SJCRH30 (cell line): ENCODE measurements at regions not wholly inside any gene's neighbourhood (a gene's known extent, or its start where the extent isn't known, plus 50 kb on each side); places are given as distances from the start of the nearest gene placed in this dataset.
"Not testable (repeated sequence)": the region's sequence is repeated elsewhere in the genome, so short reads cannot be mapped to it uniquely, and the experiment has no call there.

Experiments used
- DNase-seq, 2 experiments: peaks; one replicate each; pipeline ENCODE4 v3.0.0-alpha.2; 2015 to 2020
- H3K27ac ChIP-seq: fragments of 250-450 bp; sonication (Bioruptor Pico); 2 replicates; pipeline ENCODE4 v1.5.1; 2020; ENCODE audit warnings: mild to moderate bottlenecking, moderate library complexity
- H3K27me3 ChIP-seq: fragments of 250-450 bp; sonication (Bioruptor Pico); 2 replicates; pipeline ENCODE4 v1.5.1; 2020; ENCODE audit warnings: mild to moderate bottlenecking, moderate library complexity
- H3K36me3 ChIP-seq: fragments of 250-450 bp; sonication (Bioruptor Pico); 2 replicates; pipeline ENCODE4 v1.5.1; 2020; ENCODE audit warnings: mild to moderate bottlenecking, moderate library complexity
- H3K4me1 ChIP-seq: fragments of 250-450 bp; sonication (Bioruptor Pico); 2 replicates; pipeline ENCODE4 v1.5.1; 2020; ENCODE audit warnings: mild to moderate bottlenecking, moderate library complexity
- H3K4me3 ChIP-seq: fragments of 250-450 bp; sonication (Bioruptor Pico); 2 replicates; pipeline ENCODE4 v1.5.1; 2020; ENCODE audit warnings: mild to moderate bottlenecking, moderate library complexity
- H3K9me3 ChIP-seq: fragments of 250-450 bp; sonication (Bioruptor Pico); replicated peaks from 2 replicates; pipeline ENCODE4 v1.5.1; 2020; ENCODE audit warnings: mild to moderate bottlenecking, moderate library complexity

DNA sequence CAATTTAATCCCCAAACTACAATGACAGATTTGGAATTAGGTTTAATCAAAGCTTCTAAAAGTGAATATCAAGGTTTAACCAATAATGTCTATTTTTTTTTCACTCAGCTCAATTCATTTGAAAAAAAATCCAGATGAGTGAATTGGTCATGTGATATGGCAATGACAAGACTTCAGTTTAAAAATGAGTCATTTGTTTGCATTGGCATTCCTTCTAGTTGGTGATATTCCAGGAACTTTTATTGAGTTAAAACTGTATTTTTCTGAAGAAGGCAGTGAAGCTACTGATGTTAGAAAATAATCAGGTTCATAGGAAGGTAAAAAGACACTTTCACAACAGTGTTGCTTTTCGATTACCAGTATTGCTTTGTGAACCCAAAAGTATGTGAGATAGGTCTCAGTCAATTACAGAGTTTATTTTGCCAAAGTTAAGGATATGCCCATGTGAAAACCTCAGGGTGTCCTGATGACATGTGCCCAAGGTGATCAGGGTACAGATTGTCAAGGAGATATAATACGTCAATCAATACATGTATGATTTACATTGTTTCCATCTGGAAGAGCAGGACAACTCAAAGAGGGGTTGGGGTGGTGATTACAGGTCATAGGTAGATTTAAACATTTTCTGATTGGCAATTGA, 1214.9 kb downstream of the GALC start:
- Histone ChIP-seq H3K9me3 (no peaks in the 10 kb centered on the region), H3K36me3 (no peaks in the 10 kb centered on the region), H3K27ac (no peak overlapping the region), H3K4me3 (no peak overlapping the region), H3K4me1 (no peaks in the 10 kb centered on the region; the same call in 1 of the 2 replicates), H3K27me3 (no peaks in the 10 kb centered on the region)
- no peak for DNase-seq

DNA sequence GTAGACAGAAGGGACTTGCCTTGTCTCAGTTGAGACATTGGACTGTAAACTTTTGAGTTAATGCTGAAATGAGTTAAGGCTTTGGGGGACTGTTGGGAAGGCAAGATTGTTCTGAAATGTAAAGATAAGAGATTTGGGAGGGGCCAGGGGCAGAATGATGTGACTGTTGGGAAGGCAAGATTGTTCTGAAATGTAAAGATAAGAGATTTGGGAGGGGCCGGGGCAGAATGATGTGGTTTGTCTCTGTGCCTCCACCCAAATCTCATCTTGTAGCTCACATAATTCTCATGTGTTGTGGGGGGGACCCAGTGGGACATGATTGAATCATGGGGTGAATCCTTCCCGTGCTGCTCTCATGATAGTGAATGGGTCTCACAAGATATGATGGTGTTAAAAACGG, 1217.1 kb downstream of the GALC start:
- H3K4me3 ChIP-seq, H3K27ac ChIP-seq, H3K4me1 ChIP-seq, H3K36me3 ChIP-seq, DNase-seq, H3K9me3 ChIP-seq, H3K27me3 ChIP-seq: not testable (repeated sequence)

DNA sequence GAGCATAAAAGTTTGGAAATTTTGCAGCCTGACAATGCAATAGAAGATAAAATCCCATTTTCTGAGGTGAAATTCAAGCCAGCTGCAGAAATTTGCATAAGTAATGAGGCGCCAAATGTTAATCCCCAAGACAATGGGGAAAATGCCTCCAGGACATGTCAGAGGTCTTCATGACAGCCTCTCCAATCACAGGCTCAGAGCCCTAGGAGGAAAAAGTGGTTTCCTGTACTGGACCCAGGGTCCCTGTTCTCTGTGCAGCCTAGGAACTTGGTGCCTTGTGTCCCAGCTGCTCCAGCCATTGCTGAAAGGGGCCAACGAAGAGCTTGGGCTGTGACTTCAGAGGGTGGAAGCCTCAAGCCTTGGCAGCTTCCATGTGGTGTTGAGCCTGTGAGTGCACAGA, 1218.1 kb downstream of the GALC start:
- no peak for DNase-seq
- no peak overlapping the region for H3K4me3 ChIP-seq
- no peaks in the 10 kb centered on the region for H3K9me3 ChIP-seq
- no peaks in the 10 kb centered on the region for H3K27me3 ChIP-seq
- H3K27ac ChIP-seq = no peak overlapping the region
- no peaks in the 10 kb centered on the region; the same call in 1 of the 2 replicates for H3K4me1 ChIP-seq
- no peaks in the 10 kb centered on the region for H3K36me3 ChIP-seq

DNA sequence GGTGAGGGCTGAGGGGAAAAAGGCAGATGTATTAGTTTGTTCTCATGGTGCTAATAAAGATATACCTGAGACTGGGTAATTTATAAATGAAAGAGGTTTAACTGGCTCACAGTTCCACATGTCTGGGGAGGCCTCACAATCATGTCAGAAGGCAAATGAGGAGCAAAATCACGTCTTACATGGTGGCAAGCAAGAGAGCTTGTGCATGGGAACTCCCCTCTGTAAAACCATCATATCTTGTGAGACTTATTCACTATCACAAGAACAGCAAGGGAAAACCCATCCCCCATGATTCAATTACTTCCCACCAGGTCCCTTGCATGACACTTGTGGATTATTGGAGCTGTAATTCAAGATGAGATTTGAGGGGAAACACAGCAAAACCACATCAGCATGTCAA, 1220.9 kb downstream of the GALC start:
- Histone ChIP-seq H3K27me3 (no peaks in the 10 kb centered on the region), H3K4me1 (no peaks in the 10 kb centered on the region), H3K4me3 (no peak overlapping the region), H3K27ac (no peak overlapping the region), H3K9me3 (no peaks in the 10 kb centered on the region), H3K36me3 (no peaks in the 10 kb centered on the region)
- no peak for DNase-seq

DNA sequence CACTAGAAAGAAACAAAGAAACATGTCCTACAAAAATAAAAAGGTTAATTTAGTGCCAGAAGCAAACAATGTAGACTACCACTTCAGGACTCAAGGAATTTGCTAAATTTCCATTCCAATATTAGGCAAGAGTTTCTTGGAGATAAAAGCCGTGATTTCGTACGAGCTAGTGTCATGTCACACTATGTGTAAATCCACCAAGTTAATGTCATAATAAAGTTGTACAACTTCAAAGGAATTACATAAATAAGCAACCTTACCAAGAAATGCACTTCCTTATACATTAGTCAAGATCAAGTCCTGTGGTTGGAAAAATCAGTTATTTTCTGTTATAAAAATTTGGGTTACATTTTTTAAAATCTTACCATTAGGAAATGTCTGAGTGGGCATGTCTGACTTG, 1222.8 kb downstream of the GALC start:
- no peaks in the 10 kb centered on the region for H3K4me1 ChIP-seq
- no peak overlapping the region for H3K27ac ChIP-seq
- no peaks in the 10 kb centered on the region for H3K27me3 ChIP-seq
- no peak overlapping the region for H3K4me3 ChIP-seq
- no peaks in the 10 kb centered on the region for H3K36me3 ChIP-seq
- no peaks in the 10 kb centered on the region for H3K9me3 ChIP-seq
- DNase-seq = no peak

DNA sequence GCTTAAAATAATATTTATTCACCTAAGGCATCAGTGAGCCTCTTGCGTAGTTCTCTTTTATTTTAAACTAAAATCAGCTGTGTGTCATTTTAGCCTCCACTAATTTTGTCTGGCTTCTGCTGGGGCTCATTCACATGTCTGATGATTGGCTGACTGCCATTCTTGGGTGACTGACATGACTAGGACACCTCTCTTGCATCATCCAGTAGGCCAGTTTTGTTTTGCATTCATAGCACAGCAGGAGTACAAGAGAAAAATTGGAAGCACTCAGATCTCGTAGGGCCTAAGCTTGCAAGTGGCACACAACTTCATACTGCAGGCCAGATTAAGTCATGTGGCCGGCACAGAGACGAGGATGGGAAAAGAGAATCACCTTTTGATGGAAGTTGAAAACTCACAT, 1226.5 kb downstream of the GALC start:
- H3K4me3 ChIP-seq = no peak overlapping the region
- DNase-seq = no peak
- H3K27me3 ChIP-seq = no peaks in the 10 kb centered on the region
- no peaks in the 10 kb centered on the region for H3K36me3 ChIP-seq
- H3K9me3 ChIP-seq = no peaks in the 10 kb centered on the region
- H3K4me1 ChIP-seq = no peaks in the 10 kb centered on the region
- no peak overlapping the region for H3K27ac ChIP-seq

DNA sequence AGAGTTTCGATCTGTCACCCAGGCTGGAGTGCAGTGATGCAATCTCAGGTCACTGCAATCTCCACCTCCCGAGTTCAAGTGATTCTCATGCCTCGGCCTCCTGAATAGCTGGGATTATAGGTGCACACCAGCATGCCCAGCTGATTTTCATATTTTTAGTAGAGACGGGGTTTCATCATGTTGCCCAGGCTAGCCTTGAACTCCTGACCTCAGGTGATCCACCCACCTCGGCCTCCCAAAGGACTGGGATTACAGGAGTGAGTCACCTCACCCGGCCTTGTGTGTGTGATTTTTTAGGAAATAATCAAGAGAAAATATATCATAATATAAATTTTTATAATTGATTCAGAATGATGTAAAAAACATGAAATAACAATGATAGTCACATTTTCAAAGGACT, 1231.4 kb downstream of the GALC start:
- Histone ChIP-seq H3K9me3 (no peaks in the 10 kb centered on the region), H3K27ac (no peak overlapping the region), H3K36me3 (no peaks in the 10 kb centered on the region), H3K4me1 (no peaks in the 10 kb centered on the region), H3K27me3 (no peaks in the 10 kb centered on the region), H3K4me3 (no peak overlapping the region)
- DNase-seq = no peak

DNA sequence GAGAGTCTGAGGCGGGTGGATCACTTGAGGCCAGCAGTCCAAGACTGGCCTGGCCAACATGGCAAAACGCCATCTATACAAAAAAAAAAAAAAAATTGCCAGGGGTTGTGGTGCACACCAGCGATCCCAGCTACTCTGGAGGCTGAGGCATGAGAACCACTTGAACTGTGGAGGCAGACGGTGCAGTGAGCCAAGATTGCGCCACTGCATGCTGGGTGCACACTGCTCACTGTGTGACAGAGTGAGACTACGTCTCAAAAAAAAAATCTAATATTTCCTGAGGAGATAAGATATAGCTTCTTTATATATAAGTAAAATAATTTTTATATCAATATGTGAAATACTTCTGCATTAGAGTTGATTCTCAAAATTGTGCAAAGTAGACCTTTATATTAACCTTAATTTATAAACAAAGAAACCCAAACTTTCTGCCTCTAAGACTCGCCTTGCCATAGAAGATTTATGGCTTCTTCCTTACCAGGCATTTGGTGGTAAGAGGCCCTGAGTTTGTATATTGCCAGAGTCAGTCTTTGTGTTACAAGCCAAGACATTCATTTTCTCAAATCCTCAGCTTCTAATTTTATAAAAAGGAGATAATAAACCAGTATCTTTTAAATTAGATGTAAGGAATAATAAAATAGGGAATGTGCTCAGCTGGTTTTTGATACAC, 1226.7 kb downstream of the FLRT2 start:
- no peak overlapping the region for H3K4me3 ChIP-seq
- H3K4me1 ChIP-seq = no peaks in the 10 kb centered on the region
- no peaks in the 10 kb centered on the region for H3K36me3 ChIP-seq
- no peak overlapping the region for H3K27ac ChIP-seq
- no peaks in the 10 kb centered on the region for H3K9me3 ChIP-seq
- DNase-seq = no peak
- H3K27me3 ChIP-seq = no peaks in the 10 kb centered on the region

DNA sequence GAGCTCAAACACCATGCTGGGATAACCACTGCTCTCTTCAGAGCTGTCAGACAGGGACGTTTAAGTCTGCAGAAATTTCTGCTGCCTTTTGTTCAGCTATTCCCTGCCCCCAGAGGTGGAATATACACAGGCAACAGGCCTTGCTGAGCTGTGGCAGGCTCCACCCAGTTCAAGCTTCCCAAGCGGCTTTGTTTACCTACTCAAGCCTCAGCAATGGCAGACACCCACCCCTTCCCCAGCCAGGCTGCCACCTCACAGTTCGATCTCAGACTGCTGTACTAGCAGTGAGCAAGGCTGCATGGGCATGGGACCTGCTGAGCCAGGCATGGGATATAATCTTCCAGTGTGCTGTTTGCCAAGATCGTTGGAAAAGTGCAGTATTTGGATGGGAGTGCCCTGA, 1220.5 kb downstream of the FLRT2 start:
- H3K4me3 ChIP-seq, H3K4me1 ChIP-seq, DNase-seq, H3K36me3 ChIP-seq, H3K27me3 ChIP-seq, H3K9me3 ChIP-seq, H3K27ac ChIP-seq: not testable (repeated sequence)

DNA sequence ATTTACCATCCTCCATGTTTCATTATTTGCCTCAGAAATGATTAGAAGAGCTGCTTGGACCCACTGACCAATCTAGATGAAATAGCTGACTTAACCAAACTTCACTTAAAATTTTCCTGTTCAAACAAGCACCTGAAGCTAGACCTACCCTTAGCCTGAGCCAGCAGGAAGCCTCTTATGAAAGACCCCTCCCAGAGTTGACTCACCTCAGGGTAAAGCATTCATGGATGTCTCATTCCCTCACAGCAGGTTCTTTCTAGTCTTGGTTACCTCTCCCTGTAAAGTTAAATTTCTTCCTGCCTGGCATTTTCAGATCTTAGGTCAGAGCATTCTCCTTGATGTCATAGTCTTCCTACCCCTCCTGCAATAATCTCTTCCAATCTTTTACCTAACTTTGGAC, 1209.8 kb downstream of the FLRT2 start:
- Histone ChIP-seq H3K9me3 (no peaks in the 10 kb centered on the region), H3K4me1 (no peaks in the 10 kb centered on the region), H3K4me3 (no peak overlapping the region), H3K27me3 (no peaks in the 10 kb centered on the region), H3K36me3 (no peaks in the 10 kb centered on the region), H3K27ac (no peak overlapping the region)
- DNase-seq = no peak

DNA sequence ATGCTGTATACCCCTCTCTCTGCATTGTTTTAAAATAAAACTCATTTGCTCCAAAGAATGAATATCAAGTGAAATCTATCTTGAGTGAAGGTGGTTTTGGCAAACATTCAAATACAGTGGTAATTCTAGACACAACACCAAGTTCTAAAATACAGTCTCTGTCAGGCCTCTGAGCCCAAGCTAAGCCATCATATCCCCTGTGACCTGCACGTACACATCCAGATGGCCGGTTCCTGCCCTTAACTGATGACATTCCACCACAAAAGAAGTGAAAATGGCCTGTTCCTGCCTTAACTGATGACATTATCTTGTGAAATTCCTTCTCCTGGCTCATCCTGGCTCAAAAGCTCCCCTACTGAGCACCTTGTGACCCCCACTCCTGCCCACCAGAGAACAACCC, 1201.5 kb downstream of the FLRT2 start:
- H3K4me1 ChIP-seq, H3K9me3 ChIP-seq, DNase-seq, H3K27me3 ChIP-seq, H3K4me3 ChIP-seq, H3K36me3 ChIP-seq, H3K27ac ChIP-seq: not testable (repeated sequence)

DNA sequence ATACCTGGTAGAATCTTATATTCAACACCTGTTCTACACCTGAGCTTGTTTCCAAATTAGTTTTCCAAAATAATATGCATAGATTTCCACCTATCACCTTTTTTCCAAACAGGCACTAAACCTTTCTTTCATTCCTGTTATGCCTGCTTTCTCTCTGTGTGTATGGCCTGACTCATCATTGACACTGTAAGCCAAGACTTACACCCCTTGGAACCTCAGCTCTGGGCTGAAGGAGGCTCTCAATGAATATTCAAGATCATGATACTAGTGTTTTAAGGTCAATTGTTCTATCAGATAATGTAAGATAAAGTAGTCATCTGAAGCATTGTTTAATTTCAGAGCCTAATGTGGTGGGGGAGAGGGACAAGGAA, 1193.3 kb downstream of the FLRT2 start:
- no peak overlapping the region for H3K27ac ChIP-seq
- H3K27me3 ChIP-seq = no peaks in the 10 kb centered on the region
- DNase-seq = no peak
- no peaks in the 10 kb centered on the region for H3K9me3 ChIP-seq
- H3K36me3 ChIP-seq = no peaks in the 10 kb centered on the region
- no peaks in the 10 kb centered on the region for H3K4me1 ChIP-seq
- H3K4me3 ChIP-seq = no peak overlapping the region

DNA sequence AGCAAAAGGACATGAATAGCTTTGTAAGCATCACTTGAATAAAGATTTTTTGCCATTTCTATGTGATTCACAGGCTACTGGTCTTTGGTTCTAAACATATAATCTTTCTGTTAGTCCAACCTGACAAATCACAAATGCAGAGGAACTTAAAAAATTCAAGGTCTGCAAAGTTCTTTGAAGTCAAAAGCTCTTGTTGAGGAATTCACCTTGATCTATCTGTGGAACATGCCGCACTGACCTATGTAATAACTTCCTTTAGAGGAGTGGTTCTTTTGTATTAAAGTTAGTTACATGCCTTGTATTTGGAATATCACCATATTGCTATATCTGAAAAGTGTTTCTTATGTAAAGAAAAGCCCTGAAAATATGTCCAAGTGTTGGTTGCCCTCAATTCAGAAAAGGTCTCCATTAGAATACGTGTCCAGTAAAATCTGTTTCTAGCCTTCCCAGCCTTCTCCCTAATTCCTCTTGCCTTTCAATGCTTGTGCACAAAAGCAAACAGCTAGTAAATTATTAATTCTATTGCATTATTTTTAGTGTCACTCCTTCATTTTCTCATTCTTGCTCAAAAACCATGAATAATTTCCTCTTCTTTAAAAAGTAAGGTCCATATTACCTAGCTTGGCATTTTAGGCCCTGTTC, 1192.8 kb downstream of the FLRT2 start:
- H3K4me1 ChIP-seq = no peaks in the 10 kb centered on the region
- H3K9me3 ChIP-seq = no peaks in the 10 kb centered on the region
- no peak overlapping the region for H3K4me3 ChIP-seq
- DNase-seq = no peak
- no peaks in the 10 kb centered on the region for H3K36me3 ChIP-seq
- H3K27me3 ChIP-seq = no peaks in the 10 kb centered on the region
- no peak overlapping the region for H3K27ac ChIP-seq

DNA sequence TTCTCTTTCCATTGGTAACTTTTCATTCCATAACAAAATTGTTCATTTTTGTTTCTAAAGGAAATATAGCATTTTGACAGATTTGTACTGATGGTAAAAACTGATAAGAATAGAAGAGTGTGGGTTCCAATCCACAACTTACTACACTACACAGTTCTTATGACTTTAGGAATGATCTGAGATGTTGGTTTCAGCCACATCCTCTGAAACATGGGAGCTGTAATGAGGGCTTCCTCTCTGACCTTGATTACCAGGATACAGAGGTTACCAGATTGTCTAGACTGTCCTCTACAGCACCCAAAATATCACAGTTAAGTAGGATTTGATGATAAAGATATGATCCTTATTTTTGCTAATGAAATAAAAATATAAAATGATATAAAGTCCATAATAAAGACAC, 1184.6 kb downstream of the FLRT2 start:
- Histone ChIP-seq H3K9me3 (no peaks in the 10 kb centered on the region), H3K27ac (no peak overlapping the region), H3K36me3 (no peaks in the 10 kb centered on the region), H3K27me3 (no peaks in the 10 kb centered on the region), H3K4me3 (no peak overlapping the region), H3K4me1 (no peaks in the 10 kb centered on the region)
- DNase-seq = no peak

DNA sequence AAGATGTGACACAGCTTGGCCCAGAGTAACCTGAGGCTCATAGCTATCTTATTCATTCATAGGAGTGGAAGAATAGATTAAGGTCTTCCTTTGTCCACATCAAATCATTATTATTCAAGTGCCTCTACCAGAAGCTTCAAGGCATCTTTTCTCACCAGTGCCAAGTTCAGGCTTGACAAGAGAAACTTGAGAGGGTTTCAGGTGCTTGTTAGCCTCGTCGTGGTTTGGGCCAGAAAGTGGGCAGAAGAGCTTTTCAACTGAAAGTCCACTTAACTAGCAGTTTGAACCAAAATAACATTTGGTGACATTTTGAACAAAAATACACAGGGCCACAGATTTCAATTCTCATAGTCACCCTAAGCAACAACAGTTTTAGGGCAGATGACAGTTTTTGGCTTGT, 1184.2 kb downstream of the FLRT2 start:
- Histone ChIP-seq H3K4me1 (no peaks in the 10 kb centered on the region), H3K4me3 (no peak overlapping the region), H3K27ac (no peak overlapping the region), H3K9me3 (no peaks in the 10 kb centered on the region), H3K27me3 (no peaks in the 10 kb centered on the region), H3K36me3 (no peaks in the 10 kb centered on the region)
- no peak for DNase-seq

DNA sequence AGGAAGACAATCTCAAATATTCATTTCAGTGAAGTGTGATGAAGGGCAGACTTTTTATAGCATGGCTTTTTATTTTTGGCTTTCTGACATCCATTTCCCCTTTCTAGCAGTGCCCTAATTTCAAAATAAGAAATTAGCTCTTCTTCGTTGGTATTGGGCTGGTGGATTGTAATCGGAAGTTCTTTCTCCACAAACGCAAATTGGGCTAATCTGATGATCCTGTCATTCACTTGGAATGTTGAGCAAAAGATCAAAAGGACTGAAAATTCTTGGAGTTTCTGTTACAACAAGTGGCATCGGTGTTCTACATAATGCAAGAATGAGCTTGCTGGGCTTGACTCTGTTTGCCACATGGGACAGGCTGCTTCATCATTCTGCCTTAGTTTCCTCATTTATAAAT, 1182.8 kb downstream of the FLRT2 start:
- Histone ChIP-seq H3K36me3 (no peaks in the 10 kb centered on the region), H3K27ac (no peak overlapping the region), H3K4me3 (no peak overlapping the region), H3K4me1 (no peaks in the 10 kb centered on the region), H3K9me3 (no peaks in the 10 kb centered on the region), H3K27me3 (no peaks in the 10 kb centered on the region)
- no peak for DNase-seq
